GM23338 (cell line): ENCODE measurements at regions not wholly inside any gene's neighbourhood (a gene's known extent, or its start where the extent isn't known, plus 50 kb on each side); places are given as distances from the start of the nearest gene placed in this dataset.

Experiments
- ATAC-seq: fragments of 200-7000 bp; cut with Tn5 transposase; 3 replicates; pipeline ENCODE4 v1.9.1; 2020
- DNase-seq: peaks from one replicate; pipeline ENCODE4 v3.0.0-alpha.2; 2015; ENCODE audit warnings: low spot score
- H2AFZ ChIP-seq: fragments of 200-600 bp; sonication (generic); 2 replicates; pipeline ENCODE4 v1.8.0; 2016; ENCODE audit warnings: antibody characterized with exemption, mild to moderate bottlenecking, moderate library complexity
- H3F3A ChIP-seq: fragments of 200-600 bp; sonication (generic); replicated peaks from 2 replicates; pipeline ENCODE4 v1.8.0; 2017; ENCODE audit warnings: antibody characterized with exemption, mixed run types, low read depth
- H3K27ac ChIP-seq: fragments of 200-600 bp; sonication (generic); 2 replicates; pipeline ENCODE4 v1.6.1; 2016; ENCODE audit warnings: low read depth
- H3K27me3 ChIP-seq: fragments of 200-600 bp; sonication (generic); 2 replicates; pipeline ENCODE4 v1.8.0; 2016; ENCODE audit warnings: mild to moderate bottlenecking, mixed run types, moderate library complexity; ENCODE audit not compliant: insufficient read depth
- H3K36me3 ChIP-seq: fragments of 200-600 bp; sonication (generic); 2 replicates; pipeline ENCODE4 v1.8.0; 2016; ENCODE audit warnings: mild to moderate bottlenecking; ENCODE audit not compliant: insufficient read depth
- H3K4me1 ChIP-seq: fragments of 200-600 bp; sonication (generic); 2 replicates; pipeline ENCODE4 v1.8.0; 2016; ENCODE audit warnings: mild to moderate bottlenecking, moderate library complexity; ENCODE audit not compliant: insufficient read depth
- H3K4me2 ChIP-seq: fragments of 200-600 bp; sonication (generic); 2 replicates; pipeline ENCODE4 v1.7.1; 2017; ENCODE audit warnings: mixed run types
- H3K4me3 ChIP-seq: fragments of 200-600 bp; sonication (generic); 2 replicates; pipeline ENCODE4 v1.6.1; 2016; ENCODE audit warnings: mixed run types
- H3K79me2 ChIP-seq: fragments of 200-600 bp; sonication (generic); replicated peaks from 2 replicates; pipeline ENCODE4 v1.8.0; 2017; ENCODE audit warnings: mild to moderate bottlenecking; ENCODE audit not compliant: insufficient read depth
- H3K9me2 ChIP-seq: fragments of 200-600 bp; sonication (generic); 2 replicates; pipeline ENCODE4 v1.8.0; 2017; ENCODE audit not compliant: insufficient read depth
- H4K20me1 ChIP-seq: fragments of 200-600 bp; sonication (generic); replicated peaks from 2 replicates; pipeline ENCODE4 v1.8.0; 2017; ENCODE audit warnings: mild to moderate bottlenecking; ENCODE audit not compliant: insufficient read depth
- H3K27ac Mint-ChIP-seq: 2 replicates; pipeline ENCODE4 v1.8.0; 2020; ENCODE audit warnings: inconsistent platforms, mild to moderate bottlenecking, moderate library complexity, mixed read lengths
- H3K27me3 Mint-ChIP-seq: 3 replicates; pipeline ENCODE4 v1.8.0; 2022; ENCODE audit warnings: low read depth, mild to moderate bottlenecking, moderate library complexity, mixed read lengths, inconsistent platforms; ENCODE audit not compliant: insufficient read depth, poor library complexity
- H3K36me3 Mint-ChIP-seq: 3 replicates; pipeline ENCODE4 v1.8.0; 2021; ENCODE audit warnings: low read depth, mild to moderate bottlenecking, inconsistent platforms, moderate library complexity, mixed read lengths
- H3K4me1 Mint-ChIP-seq: 3 replicates; pipeline ENCODE4 v1.8.0; 2020; ENCODE audit warnings: mild to moderate bottlenecking, inconsistent platforms, mixed read lengths
- H3K4me3 Mint-ChIP-seq: 3 replicates; pipeline ENCODE4 v1.8.0; 2021; ENCODE audit warnings: moderate library complexity, mild to moderate bottlenecking, inconsistent platforms, mixed read lengths
- H3K9me3 Mint-ChIP-seq: 3 replicates; pipeline ENCODE4 v1.8.0; 2020; ENCODE audit warnings: moderate library complexity, mild to moderate bottlenecking, inconsistent platforms, mixed read lengths
- CREB1 ChIP-seq: fragments of 250-450 bp; sonication (Bioruptor Pico); IDR thresholded peaks from 2 replicates; pipeline ENCODE4 v1.5.0; 2020; ENCODE audit warnings: low read depth, mild to moderate bottlenecking, moderate library complexity
- CTCF ChIP-seq, 2 experiments: fragments of 200-600 bp in 1 of 2; sonication (generic) in 1 of 2; conservative IDR thresholded peaks; 2 replicates each; pipeline versions ENCODE4 v1.5.1 to v1.6.1; 2016 to 2017; ENCODE audit warnings: antibody characterized with exemption in 2 of 2, low read depth in 2 of 2, mild to moderate bottlenecking in 2 of 2, moderate library complexity in 1 of 2
- EZH2phosphoT487 ChIP-seq: fragments of 200-600 bp; sonication (generic); IDR thresholded peaks from one replicate; pipeline ENCODE4 v1.8.1; 2018; ENCODE audit warnings: antibody characterized with exemption; ENCODE audit not compliant: unreplicated experiment
- ZNF462 ChIP-seq: fragments of 250-450 bp; sonication (Bioruptor Pico); IDR thresholded peaks from 2 replicates; pipeline ENCODE4 v1.5.0; 2020; ENCODE audit warnings: mild to moderate bottlenecking, moderate library complexity

GRCh38 chr18:61963705-61964104, 70.9 kb upstream of the RNF152 start (continued):
- TF ChIP-seq ZNF462 (CRISPR knock-in tag) (no peak), EZH2phosphoT487 (no peak), CREB1 (no peak)

- no peaks in the 10 kb centered on the region for H3K9me3 Mint-ChIP-seq
- H3K4me2 ChIP-seq: no peak overlapping the region
- no peaks in the 10 kb centered on the region for H3K27me3 ChIP-seq
- 0 out of 3 replicates have a peak, but pooled peaks cover 2% of the 10 kb centered on the region for H3K4me1 Mint-ChIP-seq
- no peak for TF ChIP-seq CREB1
- peak; percentile 9 to 39; a peak in 1 of 4 replicates for TF ChIP-seq CTCF (conservative IDR thresholded peaks at IDR 0.05; ENCODE audit: low read depth in 2 of 2)
- DNase-seq (peak; percentile 23), ATAC-seq (peak; percentile 69)
- H3K36me3 Mint-ChIP-seq: no peaks in the 10 kb centered on the region
- H3K4me1 ChIP-seq: no peaks in the 10 kb centered on the region
- no peak overlapping the region for H2AFZ ChIP-seq
- H3K4me3 Mint-ChIP-seq: no peak overlapping the region
- H3K79me2 ChIP-seq: no peaks in the 10 kb centered on the region
- H3K27ac ChIP-seq: no peak overlapping the region
- no peaks in the 10 kb centered on the region for H3K36me3 ChIP-seq
- H3F3A ChIP-seq: no peaks in the 10 kb centered on the region
- no peak overlapping the region for H3K27ac Mint-ChIP-seq
- H3K9me2 ChIP-seq: 0 out of 2 replicates have a peak, but pooled peaks cover 8% of the 10 kb centered on the region
- no peak overlapping the region for H3K4me3 ChIP-seq
- no peaks in the 10 kb centered on the region for H4K20me1 ChIP-seq
- H3K27me3 Mint-ChIP-seq: no peaks in the 10 kb centered on the region
These were observed 65.2 kb upstream of the RNF152 start for GRCh38 chr18:61957801-61958516.
